HepG2 (cell line): ENCODE measurements at regions not wholly inside any gene's neighbourhood (a gene's known extent, or its start where the extent isn't known, plus 50 kb on each side); places are given as distances from the start of the nearest gene placed in this dataset.

Source experiments
- ATAC-seq: fragments of 200-7000 bp; cut with Tn5 transposase; 3 replicates; pipeline ENCODE4 v1.9.1; 2020; ENCODE audit warnings: mild to moderate bottlenecking, moderate library complexity
- BruUV-seq: library from RNA; stranded (reverse); fragments of 400-500 nt; replicated peaks from 2 replicates; lab custom pipeline; 2021; lab: Mats Ljungman, UMichigan
- CTCF ChIA-PET: fragments of 300-600 bp; formaldehyde crosslinking; extraction: SDS; loops from one replicate; lab custom pipeline; 2021; ENCODE audit warnings: low total read pairs, inconsistent platforms, low intra/inter-chr PET ratio; lab: Yijun Ruan, JAX
- POLR2A ChIA-PET: fragments of 350-600 bp; sonication (Branson Sonifier 250); formaldehyde crosslinking; loops from one replicate; lab custom pipeline; 2020; ENCODE audit warnings: antibody characterized with exemption, inconsistent platforms; lab: Yijun Ruan, JAX
- DNase-seq: peaks from one replicate; pipeline ENCODE4 v3.0.0-alpha.2; 2015; ENCODE audit warnings: low spot score
- FAIRE-seq: peaks from 3 replicates; lab custom pipeline; 2011; peaks lifted over from hg19 to GRCh38; lab: Jason Lieb, UNC
- H2AFZ ChIP-seq: one replicate; pipeline ENCODE4 v1.6.1; 2011; ENCODE audit warnings: low read length, inconsistent platforms
- H3K27ac ChIP-seq: fragments of 300-600 bp; 3 replicates; pipeline ENCODE4 v1.8.0; 2011; ENCODE audit warnings: mixed run types, mild to moderate bottlenecking, mixed read lengths, low read length, inconsistent platforms; ENCODE audit not compliant: insufficient read depth; ENCODE audit errors: extremely low read length
- H3K27me3 ChIP-seq, 2 experiments: fragments of 200-600 bp in 1 of 2; 2 replicates in 1 of 2; 3 replicates in 1 of 2; pipeline versions ENCODE4 v1.6.0 to v1.8.0; 2011; ENCODE audit warnings: low read length in 2 of 2, mild to moderate bottlenecking in 2 of 2, moderate library complexity in 2 of 2, inconsistent platforms in 1 of 2; ENCODE audit not compliant: insufficient read depth in 2 of 2, control insufficient read depth in 1 of 2
- H3K36me3 ChIP-seq, 2 experiments: fragments of 200-600 bp in 1 of 2; replicated peaks in 1 of 2; 2 replicates in 1 of 2; 3 replicates in 1 of 2; pipeline versions ENCODE4 v1.5.1 to v1.8.0; 2011; ENCODE audit warnings: low read length in 2 of 2, inconsistent platforms in 1 of 2; ENCODE audit not compliant: insufficient read depth in 2 of 2, control insufficient read depth in 1 of 2
- H3K4me1 ChIP-seq: 2 replicates; pipeline ENCODE4 v1.5.1; 2012; ENCODE audit warnings: low read length, inconsistent platforms; ENCODE audit not compliant: insufficient read depth
- H3K4me2 ChIP-seq: 2 replicates; pipeline ENCODE4 v1.6.0; 2011; ENCODE audit warnings: low read depth, low read length, inconsistent platforms
- H3K4me3 ChIP-seq, 3 experiments: fragments of 200-600 bp in 1 of 3; sonication (generic), shearing (Covaris generic) in 1 of 3; replicated peaks in 1 of 3; 2 replicates each; pipeline ENCODE4 v1.5.1; 2011 to 2016; ENCODE audit warnings: low read length in 3 of 3, inconsistent platforms in 2 of 3, low read depth in 2 of 3, mild to moderate bottlenecking in 2 of 3, control low read depth in 1 of 3, mixed read lengths in 1 of 3; ENCODE audit not compliant: insufficient read depth in 1 of 3
- H3K79me2 ChIP-seq: one replicate; pipeline ENCODE4 v1.6.1; 2011; ENCODE audit warnings: low read length, inconsistent platforms; ENCODE audit not compliant: insufficient read depth
- H3K9ac ChIP-seq: 2 replicates; pipeline ENCODE4 v1.6.0; 2011; ENCODE audit warnings: mild to moderate bottlenecking, low read depth, low read length, inconsistent platforms; ENCODE audit not compliant: insufficient read depth
- H3K9me3 ChIP-seq: 2 replicates; pipeline ENCODE4 v1.5.1; 2012; ENCODE audit warnings: mild to moderate bottlenecking, low read length
- H4K20me1 ChIP-seq: 2 replicates; pipeline ENCODE4 v1.6.0; 2011; ENCODE audit warnings: inconsistent platforms, mild to moderate bottlenecking, low read length, moderate library complexity; ENCODE audit not compliant: insufficient read depth
- MYNN ChIP-seq: sonication (generic); formaldehyde crosslinking; IDR thresholded peaks from 2 replicates; pipeline ENCODE4 v1.4.0; 2020; ENCODE audit warnings: mild to moderate bottlenecking, low read depth, missing genetic modification reagents
- PHF21A ChIP-seq: sonication (generic); formaldehyde crosslinking; IDR thresholded peaks from 2 replicates; pipeline ENCODE4 v1.5.0; 2020; ENCODE audit warnings: mild to moderate bottlenecking, missing genetic modification reagents
- SMARCC2 ChIP-seq: fragments of 450-650 bp; IDR thresholded peaks from 2 replicates; pipeline ENCODE4 v1.6.1; 2017; ENCODE audit warnings: antibody characterized with exemption, mild to moderate bottlenecking
- TAF15 ChIP-seq: fragments of 200-400 bp; formaldehyde crosslinking; IDR thresholded peaks from one replicate; pipeline ENCODE4 v1.6.1; 2018; ENCODE audit warnings: mild to moderate bottlenecking, low read depth, low read length; ENCODE audit not compliant: poor library complexity, severe bottlenecking
- TCF7L2 ChIP-seq: IDR thresholded peaks from 2 replicates; pipeline ENCODE4 v1.6.1; 2011; ENCODE audit warnings: mild to moderate bottlenecking, low read depth, low read length, moderate library complexity
- YEATS4 ChIP-seq: sonication (generic); formaldehyde crosslinking; IDR thresholded peaks from 2 replicates; pipeline ENCODE4 v1.4.0; 2020; ENCODE audit warnings: missing genetic modification reagents, borderline replicate concordance
- ZBTB8A ChIP-seq: sonication (generic); formaldehyde crosslinking; IDR thresholded peaks from 2 replicates; pipeline ENCODE4 v1.4.0; 2020; ENCODE audit warnings: mild to moderate bottlenecking, low read depth, missing genetic modification reagents, borderline replicate concordance
- ZNF546 ChIP-seq: sonication (generic); formaldehyde crosslinking; conservative IDR thresholded peaks from 2 replicates; pipeline ENCODE4 v1.8.1; 2023; ENCODE audit warnings: mild to moderate bottlenecking, missing genetic modification reagents
- ZNF709 ChIP-seq: sonication (generic); formaldehyde crosslinking; IDR thresholded peaks from 2 replicates; pipeline ENCODE4 v1.5.0; 2020; ENCODE audit warnings: mild to moderate bottlenecking, missing genetic modification reagents
- ZNF746 ChIP-seq: sonication (generic); formaldehyde crosslinking; IDR thresholded peaks from 2 replicates; pipeline ENCODE4 v1.8.0; 2022; ENCODE audit warnings: mild to moderate bottlenecking, missing genetic modification reagents
- WGBS: methylation state at CpG from one replicate; pipeline ENCODE4 v1.1.6; 2017; ENCODE audit warnings: low lambda C conversion rate; 5-methylcytosine and 5-hydroxymethylcytosine counted together
- in situ Hi-C: cut with HindIII; loops from 2 replicates; pipeline ENCODE4 v1.10.0; 2017; ENCODE audit warnings: low pct_unique_long_range_greater_than_20kb; ENCODE audit not compliant: extremely low pct_ligation_motif_present
- intact Hi-C: fragments of 100-400 bp; cut with micrococcal nuclease; formaldehyde crosslinking; loops from one replicate; pipeline ENCODE4 v1.10.0; 2022; ENCODE audit not compliant: unreplicated experiment
- TF ChIP-seq, protein P1 (sequence below): sonication (generic); formaldehyde crosslinking; IDR thresholded peaks from 2 replicates; pipeline ENCODE4 v1.4.0; 2020; ENCODE audit warnings: mild to moderate bottlenecking, missing genetic modification reagents
- TF ChIP-seq, protein P2 (sequence below): sonication (generic); formaldehyde crosslinking; IDR thresholded peaks from 2 replicates; pipeline ENCODE4 v1.5.1; 2020; ENCODE audit warnings: mild to moderate bottlenecking, missing genetic modification reagents, borderline replicate concordance

DNA sequence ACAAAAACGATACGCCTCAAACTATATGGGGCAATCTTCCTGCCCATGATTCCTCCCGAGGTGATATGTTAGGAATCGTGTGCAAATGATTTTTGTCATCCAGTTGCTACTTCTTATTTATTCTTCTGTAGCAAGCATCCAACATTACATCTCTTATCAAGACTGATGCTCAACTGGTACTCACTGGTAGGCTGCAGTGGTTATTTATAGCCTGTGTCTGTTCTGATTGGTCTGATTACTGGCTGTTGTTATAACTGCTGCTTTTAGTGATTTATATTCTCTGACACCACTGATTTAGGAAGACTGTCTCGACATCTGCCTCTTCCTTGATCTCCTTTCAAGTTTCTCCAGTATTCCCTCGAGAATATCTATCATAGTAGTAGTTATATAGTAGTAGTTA lies 165.8 kb downstream of the LARP7 start:
- FAIRE-seq = no peak
- no peaks in the 10 kb centered on the region for H3K9me3 ChIP-seq
- 0 out of 5 replicates have a peak, but pooled peaks cover 0 to 5% of the 10 kb centered on the region in 2 experiments for H3K27me3 ChIP-seq
- POLR2A ChIA-PET = no interaction called here
- H3K4me2 ChIP-seq = no peak overlapping the region
- CTCF ChIA-PET = no interaction called here
- no peaks in the 10 kb centered on the region for H3K79me2 ChIP-seq
- intact Hi-C loops (no loop called here), in situ Hi-C loops (no loop called here)
- DNase-seq = no peak
- no peak overlapping the region for H3K9ac ChIP-seq
- H3K36me3 ChIP-seq = no peaks in the 10 kb centered on the region
- H3K4me1 ChIP-seq = no peaks in the 10 kb centered on the region
- no peaks in the 10 kb centered on the region for H4K20me1 ChIP-seq
- WGBS = 2% methylated on average over 6 of the region's 6 CpGs
- no peak overlapping the region for H2AFZ ChIP-seq
- H3K4me3 ChIP-seq = no peak overlapping the region
- ATAC-seq = no peak
- no TSS peak for BruUV-seq
- no peak overlapping the region for H3K27ac ChIP-seq
- TF ChIP-seq MYNN (CRISPR knock-in tag) (no peak), ZNF546 (CRISPR knock-in tag) (no peak), PHF21A (CRISPR knock-in tag) (no peak), ZNF746 (no peak), TCF7L2 (no peak), YEATS4 (CRISPR knock-in tag) (no peak), SMARCC2 (no peak), ZBTB8A (CRISPR knock-in tag) (no peak)
- TF ChIP-seq, protein P1, sequence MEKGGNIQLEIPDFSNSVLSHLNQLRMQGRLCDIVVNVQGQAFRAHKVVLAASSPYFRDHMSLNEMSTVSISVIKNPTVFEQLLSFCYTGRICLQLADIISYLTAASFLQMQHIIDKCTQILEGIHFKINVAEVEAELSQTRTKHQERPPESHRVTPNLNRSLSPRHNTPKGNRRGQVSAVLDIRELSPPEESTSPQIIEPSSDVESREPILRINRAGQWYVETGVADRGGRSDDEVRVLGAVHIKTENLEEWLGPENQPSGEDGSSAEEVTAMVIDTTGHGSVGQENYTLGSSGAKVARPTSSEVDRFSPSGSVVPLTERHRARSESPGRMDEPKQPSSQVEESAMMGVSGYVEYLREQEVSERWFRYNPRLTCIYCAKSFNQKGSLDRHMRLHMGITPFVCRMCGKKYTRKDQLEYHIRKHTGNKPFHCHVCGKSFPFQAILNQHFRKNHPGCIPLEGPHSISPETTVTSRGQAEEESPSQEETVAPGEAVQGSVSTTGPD (CRISPR knock-in tag) = no peak

DNA sequence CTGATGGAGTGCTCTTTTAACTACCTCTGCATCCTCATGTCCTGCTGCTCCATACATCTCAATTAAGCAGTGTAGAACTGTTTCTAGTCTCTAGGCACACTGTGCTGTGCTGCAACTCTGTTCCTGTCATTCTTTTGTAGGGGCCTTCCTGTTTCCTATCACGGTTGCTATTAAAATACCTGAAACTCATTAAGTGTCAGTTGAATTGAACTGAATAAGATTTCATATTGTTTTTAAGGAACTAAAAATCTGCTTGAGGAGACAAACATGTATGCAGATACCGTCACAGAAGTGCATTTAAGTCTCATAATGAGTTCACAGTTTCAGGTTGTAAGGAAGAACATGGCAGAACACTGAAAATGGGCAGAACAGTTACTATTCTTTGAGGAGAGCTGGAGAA lies 170.1 kb downstream of the LARP7 start:
- no peaks in the 10 kb centered on the region for H4K20me1 ChIP-seq

More for the DNA sequence above, 170.1 kb downstream of the LARP7 start:
- FAIRE-seq = no peak
- H3K27me3 ChIP-seq = no peaks in the 10 kb centered on the region
- intact Hi-C loops = no loop called here
- ATAC-seq = no peak
- H3K4me2 ChIP-seq = no peak overlapping the region
- H2AFZ ChIP-seq = no peak overlapping the region
- no peaks in the 10 kb centered on the region for H3K9me3 ChIP-seq
- POLR2A ChIA-PET = no interaction called here
- no TSS peak for BruUV-seq
- WGBS = 5% methylated on average over 2 of the region's 2 CpGs
- CTCF ChIA-PET = no interaction called here
- no peaks in the 10 kb centered on the region for H3K36me3 ChIP-seq
- TF ChIP-seq TAF15 (no peak), ZNF709 (CRISPR knock-in tag) (no peak)
- TF ChIP-seq, protein P2, sequence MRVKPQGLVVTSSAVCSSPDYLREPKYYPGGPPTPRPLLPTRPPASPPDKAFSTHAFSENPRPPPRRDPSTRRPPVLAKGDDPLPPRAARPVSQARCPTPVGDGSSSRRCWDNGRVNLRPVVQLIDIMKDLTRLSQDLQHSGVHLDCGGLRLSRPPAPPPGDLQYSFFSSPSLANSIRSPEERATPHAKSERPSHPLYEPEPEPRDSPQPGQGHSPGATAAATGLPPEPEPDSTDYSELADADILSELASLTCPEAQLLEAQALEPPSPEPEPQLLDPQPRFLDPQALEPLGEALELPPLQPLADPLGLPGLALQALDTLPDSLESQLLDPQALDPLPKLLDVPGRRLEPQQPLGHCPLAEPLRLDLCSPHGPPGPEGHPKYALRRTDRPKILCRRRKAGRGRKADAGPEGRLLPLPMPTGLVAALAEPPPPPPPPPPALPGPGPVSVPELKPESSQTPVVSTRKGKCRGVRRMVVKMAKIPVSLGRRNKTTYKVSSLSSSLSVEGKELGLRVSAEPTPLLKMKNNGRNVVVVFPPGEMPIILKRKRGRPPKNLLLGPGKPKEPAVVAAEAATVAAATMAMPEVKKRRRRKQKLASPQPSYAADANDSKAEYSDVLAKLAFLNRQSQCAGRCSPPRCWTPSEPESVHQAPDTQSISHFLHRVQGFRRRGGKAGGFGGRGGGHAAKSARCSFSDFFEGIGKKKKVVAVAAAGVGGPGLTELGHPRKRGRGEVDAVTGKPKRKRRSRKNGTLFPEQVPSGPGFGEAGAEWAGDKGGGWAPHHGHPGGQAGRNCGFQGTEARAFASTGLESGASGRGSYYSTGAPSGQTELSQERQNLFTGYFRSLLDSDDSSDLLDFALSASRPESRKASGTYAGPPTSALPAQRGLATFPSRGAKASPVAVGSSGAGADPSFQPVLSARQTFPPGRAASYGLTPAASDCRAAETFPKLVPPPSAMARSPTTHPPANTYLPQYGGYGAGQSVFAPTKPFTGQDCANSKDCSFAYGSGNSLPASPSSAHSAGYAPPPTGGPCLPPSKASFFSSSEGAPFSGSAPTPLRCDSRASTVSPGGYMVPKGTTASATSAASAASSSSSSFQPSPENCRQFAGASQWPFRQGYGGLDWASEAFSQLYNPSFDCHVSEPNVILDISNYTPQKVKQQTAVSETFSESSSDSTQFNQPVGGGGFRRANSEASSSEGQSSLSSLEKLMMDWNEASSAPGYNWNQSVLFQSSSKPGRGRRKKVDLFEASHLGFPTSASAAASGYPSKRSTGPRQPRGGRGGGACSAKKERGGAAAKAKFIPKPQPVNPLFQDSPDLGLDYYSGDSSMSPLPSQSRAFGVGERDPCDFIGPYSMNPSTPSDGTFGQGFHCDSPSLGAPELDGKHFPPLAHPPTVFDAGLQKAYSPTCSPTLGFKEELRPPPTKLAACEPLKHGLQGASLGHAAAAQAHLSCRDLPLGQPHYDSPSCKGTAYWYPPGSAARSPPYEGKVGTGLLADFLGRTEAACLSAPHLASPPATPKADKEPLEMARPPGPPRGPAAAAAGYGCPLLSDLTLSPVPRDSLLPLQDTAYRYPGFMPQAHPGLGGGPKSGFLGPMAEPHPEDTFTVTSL (CRISPR knock-in tag) = no peak
- H3K79me2 ChIP-seq = no peaks in the 10 kb centered on the region
- H3K27ac ChIP-seq = no peak overlapping the region
- no peak overlapping the region for H3K9ac ChIP-seq
- H3K4me3 ChIP-seq = no peak overlapping the region
- H3K4me1 ChIP-seq = no peaks in the 10 kb centered on the region
- DNase-seq = no peak
- in situ Hi-C loops = no loop called here
